CD8-positive, alpha-beta memory T cell (primary cell): ENCODE measurements at regions not wholly inside any gene's neighbourhood (a gene's known extent, or its start where the extent isn't known, plus 50 kb on each side); places are given as distances from the start of the nearest gene placed in this dataset.

Source experiments
- CTCF ChIA-PET: fragments of 350-600 bp; sonication (Branson Sonifier 250); formaldehyde crosslinking; loops from one replicate; lab custom pipeline; 2021; ENCODE audit warnings: antibody characterized with exemption; lab: Charles Lee
- POLR2A ChIA-PET: fragments of 350-600 bp; sonication (Branson Sonifier 250); formaldehyde crosslinking; loops from one replicate; lab custom pipeline; 2021; ENCODE audit warnings: antibody characterized with exemption; lab: Charles Lee
- DNase-seq, 5 donors: peaks; one replicate each; pipeline versions ENCODE4 v3.0.0 to v3.0.0-alpha.2; 2020 to 2022; ENCODE audit warnings: mixed read lengths in 1 of 5
- H3K27ac ChIP-seq: one replicate; pipeline ENCODE4 v1.7.0; 2013; ENCODE audit warnings: low read depth, mild to moderate bottlenecking, low read length, moderate library complexity
- H3K27me3 ChIP-seq: 2 replicates; pipeline ENCODE4 v1.7.0; 2013; ENCODE audit warnings: low read length, mild to moderate bottlenecking; ENCODE audit not compliant: insufficient read depth, poor library complexity, severe bottlenecking
- H3K36me3 ChIP-seq: 2 replicates; pipeline ENCODE4 v1.7.0; 2013; ENCODE audit warnings: mild to moderate bottlenecking, low read length, moderate library complexity; ENCODE audit not compliant: insufficient read depth
- H3K4me1 ChIP-seq: 2 replicates; pipeline ENCODE4 v1.7.0; 2013; ENCODE audit warnings: mild to moderate bottlenecking, low read length, moderate library complexity; ENCODE audit not compliant: insufficient read depth
- H3K4me3 ChIP-seq: 2 replicates; pipeline ENCODE4 v1.7.0; 2013; ENCODE audit warnings: mild to moderate bottlenecking, low read length
- H3K9me3 ChIP-seq: 2 replicates; pipeline ENCODE4 v1.7.0; 2013; ENCODE audit warnings: mild to moderate bottlenecking, low read length
- H3K27ac Mint-ChIP-seq, 8 donors: one replicate each; pipeline ENCODE4 v1.8.0; 2020 to 2021; ENCODE audit warnings: mixed read lengths in 8 of 8, mild to moderate bottlenecking in 6 of 8, inconsistent platforms in 3 of 8, moderate library complexity in 3 of 8
- H3K27me3 Mint-ChIP-seq, 2 donors: one replicate each; pipeline ENCODE4 v1.8.0; 2020 to 2021; ENCODE audit warnings: mixed read lengths in 2 of 2, mild to moderate bottlenecking in 1 of 2, moderate library complexity in 1 of 2
- H3K36me3 Mint-ChIP-seq, 3 donors: one replicate each; pipeline ENCODE4 v1.8.0; 2020 to 2021; ENCODE audit warnings: mixed read lengths in 3 of 3, inconsistent platforms in 1 of 3, mild to moderate bottlenecking in 1 of 3
- H3K4me1 Mint-ChIP-seq, 3 donors: one replicate each; pipeline ENCODE4 v1.8.0; 2020 to 2021; ENCODE audit warnings: mixed read lengths in 3 of 3, inconsistent platforms in 1 of 3, mild to moderate bottlenecking in 1 of 3
- H3K4me3 Mint-ChIP-seq, 7 donors: one replicate each; pipeline ENCODE4 v1.8.0; 2020 to 2021; ENCODE audit warnings: mixed read lengths in 7 of 7, mild to moderate bottlenecking in 6 of 7, moderate library complexity in 4 of 7, inconsistent platforms in 2 of 7
- H3K9me3 Mint-ChIP-seq, 5 donors: one replicate each; pipeline ENCODE4 v1.8.0; 2020 to 2022; ENCODE audit warnings: mixed read lengths in 5 of 5, mild to moderate bottlenecking in 3 of 5, moderate library complexity in 2 of 5, inconsistent platforms in 1 of 5

- H3K4me3 Mint-ChIP-seq, result no peak overlapping the region
- H3K9me3 Mint-ChIP-seq, result peaks cover 5 to 27% (median 11%) of the 10 kb centered on the region in 5 donors
- no peak for DNase-seq
- Histone ChIP-seq H3K36me3 (no peaks in the 10 kb centered on the region), H3K4me3 (no peak overlapping the region), H3K4me1 (no peaks in the 10 kb centered on the region), H3K27me3 (no peaks in the 10 kb centered on the region), H3K9me3 (no peaks in the 10 kb centered on the region), H3K27ac (no peak overlapping the region)
- H3K27ac Mint-ChIP-seq, result no peak overlapping the region
- no peaks in the 10 kb centered on the region for H3K4me1 Mint-ChIP-seq
- ChIA-PET CTCF (no interaction called here), POLR2A (no interaction called here)
- no peaks in the 10 kb centered on the region for H3K36me3 Mint-ChIP-seq
- no peaks in the 10 kb centered on the region for H3K27me3 Mint-ChIP-seq
Observed at GRCh38 chr4:19776929-19777328, 474.8 kb upstream of the SLIT2 start.

DNA sequence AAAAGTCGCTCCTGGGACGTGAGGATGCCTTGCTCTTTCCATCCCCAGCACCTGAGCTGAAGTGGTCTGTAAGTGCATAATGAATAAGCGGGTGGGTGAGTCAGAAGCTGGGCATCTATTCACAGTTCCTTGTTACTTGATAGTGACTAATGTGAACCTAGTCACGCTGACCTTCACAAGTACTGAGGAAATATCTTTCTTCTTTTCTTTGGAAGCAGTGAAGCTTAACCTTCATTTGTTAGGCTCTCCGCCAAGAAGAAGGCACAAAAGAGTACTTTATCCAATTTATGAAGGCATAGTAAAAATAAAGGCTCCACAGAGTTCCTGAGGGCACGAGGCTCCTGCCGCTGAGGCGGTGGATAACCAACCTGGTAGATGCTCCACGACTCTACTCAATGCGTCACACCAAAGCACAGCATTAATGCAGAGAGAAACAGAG lies 475.7 kb upstream of the SLIT2 start:
- Mint-ChIP-seq H3K4me1 (no peaks in the 10 kb centered on the region), H3K36me3 (no peaks in the 10 kb centered on the region), H3K27ac (no peak overlapping the region), H3K4me3 (no peak overlapping the region), H3K9me3 (peaks cover 5 to 23% (median 14%) of the 10 kb centered on the region in 5 donors), H3K27me3 (no peaks in the 10 kb centered on the region)
- Histone ChIP-seq H3K9me3 (no peaks in the 10 kb centered on the region), H3K36me3 (no peaks in the 10 kb centered on the region), H3K4me3 (no peak overlapping the region), H3K27ac (no peak overlapping the region), H3K27me3 (no peaks in the 10 kb centered on the region), H3K4me1 (no peaks in the 10 kb centered on the region)
- POLR2A ChIA-PET, result no interaction called here
- no peak for DNase-seq
- CTCF ChIA-PET, result no interaction called here

DNA sequence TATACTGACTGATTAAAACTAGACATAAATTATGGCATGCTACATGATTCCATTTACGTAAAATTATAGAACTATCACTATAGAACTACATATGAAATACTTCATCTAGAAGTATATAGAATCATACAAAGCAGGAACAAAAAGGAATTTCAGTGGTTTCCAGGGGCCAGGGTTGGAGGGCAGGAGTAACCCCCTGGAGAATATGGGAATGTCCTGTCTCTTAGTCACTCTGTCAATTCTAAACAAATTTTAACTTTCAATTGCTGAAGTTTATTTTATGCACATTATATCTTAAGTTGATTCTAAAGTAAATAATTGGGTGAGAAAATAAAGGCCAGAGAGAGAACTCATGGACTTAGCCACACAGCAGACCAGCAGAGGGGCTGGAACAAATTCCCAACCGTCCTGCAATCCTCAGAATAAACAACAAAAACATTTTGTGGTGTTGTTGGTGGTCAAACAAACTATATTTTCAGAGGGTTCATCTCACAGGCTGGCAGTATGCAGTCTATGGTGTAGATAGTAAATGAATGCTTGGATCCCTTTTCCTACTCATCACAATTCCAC lies 476.9 kb upstream of the SLIT2 start:
- no peak overlapping the region for H3K27ac ChIP-seq
- ChIA-PET POLR2A (no interaction called here), CTCF (no interaction called here)
- no peaks in the 10 kb centered on the region for H3K4me1 ChIP-seq
- no peaks in the 10 kb centered on the region for H3K36me3 Mint-ChIP-seq
- no peak for DNase-seq
- H3K4me1 Mint-ChIP-seq, result no peaks in the 10 kb centered on the region
- H3K27me3 ChIP-seq, result no peaks in the 10 kb centered on the region
- no peak overlapping the region for H3K27ac Mint-ChIP-seq
- no peaks in the 10 kb centered on the region for H3K36me3 ChIP-seq
- H3K9me3 Mint-ChIP-seq, result peaks cover 8 to 15% (median 13%) of the 10 kb centered on the region in 5 donors
- H3K9me3 ChIP-seq, result no peaks in the 10 kb centered on the region
- H3K4me3 Mint-ChIP-seq, result no peak overlapping the region
- H3K4me3 ChIP-seq, result no peak overlapping the region
- no peaks in the 10 kb centered on the region for H3K27me3 Mint-ChIP-seq

DNA sequence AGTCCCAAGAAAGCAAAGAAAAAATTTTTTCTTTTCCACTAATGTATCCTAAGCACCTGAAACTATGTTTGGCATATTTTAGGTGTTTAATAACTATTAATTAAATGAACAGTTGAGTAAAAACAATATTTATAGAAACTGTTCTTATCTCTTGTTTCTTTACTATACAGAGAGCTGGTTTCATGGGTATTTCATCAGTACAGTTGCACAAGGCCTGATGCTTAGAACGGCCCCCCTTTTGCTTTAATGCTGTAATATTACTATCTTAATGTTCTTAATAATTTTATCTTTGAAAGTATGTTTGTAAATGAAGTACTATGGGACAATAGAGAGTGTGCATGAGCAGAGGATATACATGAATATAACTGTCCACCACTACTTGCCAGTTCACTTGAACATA lies 479.1 kb upstream of the SLIT2 start:
- Mint-ChIP-seq H3K4me3 (no peak overlapping the region), H3K4me1 (no peaks in the 10 kb centered on the region), H3K36me3 (no peaks in the 10 kb centered on the region), H3K27ac (no peak overlapping the region), H3K9me3 (peaks cover 8 to 20% (median 13%) of the 10 kb centered on the region in 5 donors), H3K27me3 (no peaks in the 10 kb centered on the region)
- Histone ChIP-seq H3K27ac (no peak overlapping the region), H3K4me1 (no peaks in the 10 kb centered on the region), H3K4me3 (no peak overlapping the region), H3K9me3 (no peaks in the 10 kb centered on the region), H3K36me3 (no peaks in the 10 kb centered on the region), H3K27me3 (no peaks in the 10 kb centered on the region)
- no peak for DNase-seq
- ChIA-PET POLR2A (no interaction called here), CTCF (no interaction called here)

- Mint-ChIP-seq H3K4me1 (no peaks in the 10 kb centered on the region), H3K9me3 (peaks cover 0 to 14% (median 12%) of the 10 kb centered on the region in 5 donors), H3K27me3 (no peaks in the 10 kb centered on the region), H3K4me3 (no peak overlapping the region), H3K36me3 (no peaks in the 10 kb centered on the region), H3K27ac (no peak overlapping the region)
- ChIA-PET POLR2A (no interaction called here), CTCF (no interaction called here)
- Histone ChIP-seq H3K9me3 (peaks cover 4% of the 10 kb centered on the region), H3K4me3 (no peak overlapping the region), H3K27ac (no peak overlapping the region), H3K27me3 (no peaks in the 10 kb centered on the region), H3K36me3 (no peaks in the 10 kb centered on the region), H3K4me1 (no peaks in the 10 kb centered on the region)
- DNase-seq, result no peak
Observed at GRCh38 chr4:19756661-19757060, 495.0 kb upstream of the SLIT2 start.

- ChIA-PET POLR2A (no interaction called here), CTCF (no interaction called here)
- no peaks in the 10 kb centered on the region for H3K9me3 ChIP-seq
- no peaks in the 10 kb centered on the region for H3K27me3 ChIP-seq
- Mint-ChIP-seq H3K9me3 (peaks cover 0 to 14% (median 6%) of the 10 kb centered on the region in 5 donors), H3K36me3 (no peaks in the 10 kb centered on the region), H3K27ac (no peak overlapping the region), H3K27me3 (no peaks in the 10 kb centered on the region), H3K4me1 (no peaks in the 10 kb centered on the region), H3K4me3 (no peak overlapping the region)
- H3K36me3 ChIP-seq, result no peaks in the 10 kb centered on the region
- H3K4me1 ChIP-seq, result no peaks in the 10 kb centered on the region
- no peak overlapping the region for H3K4me3 ChIP-seq
- no peak for DNase-seq
- no peak overlapping the region for H3K27ac ChIP-seq
Observed at GRCh38 chr4:19752599-19752998, 499.1 kb upstream of the SLIT2 start.

GRCh38 chr4:19748519-19749479 lies 502.9 kb upstream of the SLIT2 start:
- no peak for DNase-seq
- Histone ChIP-seq H3K9me3 (no peaks in the 10 kb centered on the region), H3K27ac (no peak overlapping the region), H3K36me3 (no peaks in the 10 kb centered on the region), H3K4me3 (no peak overlapping the region), H3K27me3 (no peaks in the 10 kb centered on the region), H3K4me1 (no peaks in the 10 kb centered on the region)
- Mint-ChIP-seq H3K27ac (no peak overlapping the region), H3K27me3 (no peaks in the 10 kb centered on the region), H3K4me1 (no peaks in the 10 kb centered on the region), H3K9me3 (peaks cover 0 to 23% (median 13%) of the 10 kb centered on the region in 5 donors), H3K36me3 (no peaks in the 10 kb centered on the region), H3K4me3 (no peak overlapping the region)
- POLR2A ChIA-PET, result no interaction called here
- CTCF ChIA-PET, result no interaction called here

DNA sequence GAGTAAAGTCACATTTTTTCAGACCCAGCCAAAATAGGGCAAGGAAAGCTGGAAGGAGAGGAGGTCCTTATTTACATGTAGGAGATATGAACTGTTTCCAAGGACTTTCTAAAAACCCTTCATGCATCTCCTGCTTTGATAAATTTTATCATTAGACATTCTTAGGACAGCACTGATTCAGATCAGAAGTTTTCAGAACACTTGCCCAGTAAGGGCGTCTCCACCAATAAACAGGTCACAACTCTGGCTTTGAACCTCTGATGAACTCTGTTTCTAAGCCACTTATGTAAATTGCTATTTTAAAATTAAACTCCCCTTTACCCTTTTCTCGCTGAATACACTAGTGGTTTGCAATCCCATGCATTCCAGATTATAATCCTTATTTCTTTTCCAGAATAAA lies 505.3 kb upstream of the SLIT2 start:
- ChIA-PET POLR2A (no interaction called here), CTCF (interaction anchor here (0.7 kb wide), 1 partner anchor 22 kb away, joined by 3 read pairs; no protein-coding TSS in a partner anchor)
- Mint-ChIP-seq H3K4me3 (no peak overlapping the region), H3K36me3 (no peaks in the 10 kb centered on the region), H3K9me3 (peaks cover 2 to 23% (median 14%) of the 10 kb centered on the region in 5 donors), H3K27ac (no peak overlapping the region), H3K27me3 (no peaks in the 10 kb centered on the region), H3K4me1 (no peaks in the 10 kb centered on the region)
- Histone ChIP-seq H3K27me3 (no peaks in the 10 kb centered on the region), H3K36me3 (no peaks in the 10 kb centered on the region), H3K4me3 (no peak overlapping the region), H3K4me1 (no peaks in the 10 kb centered on the region), H3K9me3 (no peaks in the 10 kb centered on the region), H3K27ac (no peak overlapping the region)
- DNase-seq, result no peak
